Type B pancreatic cell (in vitro differentiated cells): ENCODE measurements at regions not wholly inside any gene's neighbourhood (a gene's known extent, or its start where the extent isn't known, plus 50 kb on each side); places are given as distances from the start of the nearest gene placed in this dataset.

Source experiments
- DNase-seq: peaks from one replicate; pipeline ENCODE4 v3.0.0; 2021; ENCODE audit warnings: mixed read lengths; ENCODE audit not compliant: unreplicated experiment; ENCODE audit errors: extremely low spot score
- H3K27ac Mint-ChIP-seq: 2 replicates; pipeline ENCODE4 v1.8.0; 2021; ENCODE audit warnings: mild to moderate bottlenecking, mixed read lengths
- H3K27me3 Mint-ChIP-seq: 2 replicates; pipeline ENCODE4 v1.8.0; 2021; ENCODE audit warnings: mixed read lengths
- H3K36me3 Mint-ChIP-seq: 2 replicates; pipeline ENCODE4 v1.8.0; 2021; ENCODE audit warnings: mixed read lengths
- H3K4me1 Mint-ChIP-seq: one replicate; pipeline ENCODE4 v1.8.0; 2021; ENCODE audit warnings: mixed read lengths; ENCODE audit not compliant: unreplicated experiment
- H3K4me3 Mint-ChIP-seq: 2 replicates; pipeline ENCODE4 v1.8.0; 2021; ENCODE audit warnings: mild to moderate bottlenecking, mixed read lengths
- H3K9me3 Mint-ChIP-seq: 2 replicates; pipeline ENCODE4 v1.8.0; 2021; ENCODE audit warnings: mixed read lengths
- CTCF ChIP-seq: fragments of 200-600 bp; sonication (generic); conservative IDR thresholded peaks from 2 replicates; pipeline ENCODE4 v1.5.0; 2021; ENCODE audit warnings: antibody characterized with exemption, mild to moderate bottlenecking

DNA sequence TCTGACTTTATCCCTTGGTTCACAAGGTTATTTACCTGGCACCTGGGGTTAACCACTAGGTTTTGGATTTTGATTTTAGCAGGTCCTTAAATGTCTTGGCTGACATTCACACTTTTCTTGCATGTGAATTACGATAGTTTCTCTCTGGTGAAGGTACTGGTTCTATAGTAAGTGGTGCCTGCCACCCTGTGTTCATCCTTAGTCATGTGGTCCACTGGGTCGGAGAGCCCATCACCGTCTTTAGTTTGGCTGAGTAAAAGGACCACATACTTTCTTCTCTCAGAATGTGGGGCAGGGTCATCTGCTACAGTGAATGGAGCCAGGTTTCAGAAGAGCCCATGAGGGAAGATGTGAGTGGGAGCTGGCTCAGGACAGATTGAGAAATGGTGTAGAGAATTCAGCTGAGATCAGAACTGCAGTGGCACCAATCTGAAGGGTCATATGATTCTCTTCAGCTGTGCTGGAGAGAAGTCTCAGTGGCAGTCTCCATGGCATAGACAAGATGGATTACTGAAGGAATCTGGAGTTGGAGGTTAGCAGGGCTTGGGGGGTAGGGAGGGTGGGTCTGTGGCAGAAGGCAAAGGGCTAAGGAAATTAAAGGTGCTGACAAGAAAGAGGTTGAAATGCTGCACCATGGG, 310.4 kb downstream of the GPAT3 start:
- DNase-seq = no peak
- H3K9me3 Mint-ChIP-seq = no peaks in the 10 kb centered on the region
- H3K27ac Mint-ChIP-seq = no peak overlapping the region

DNA sequence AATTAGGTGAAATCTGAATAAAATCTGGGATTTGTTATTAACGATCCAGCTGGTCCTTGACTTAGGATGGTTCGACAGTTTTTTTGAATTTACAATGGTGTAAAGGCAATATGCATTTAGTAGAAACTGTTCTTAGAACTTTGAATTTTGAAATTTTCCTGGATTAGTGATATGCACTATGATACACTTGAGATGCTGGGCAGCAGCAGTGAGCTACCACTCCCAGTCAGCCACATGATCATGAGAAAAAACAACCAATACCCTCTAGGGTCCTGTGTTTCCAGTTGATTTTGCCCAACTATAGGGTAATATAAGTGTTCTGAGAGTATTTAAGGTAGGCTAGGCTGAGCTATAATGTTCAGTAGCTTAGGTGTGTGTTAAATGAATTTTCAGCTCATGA, 303.7 kb downstream of the GPAT3 start:
- H3K27me3 Mint-ChIP-seq = no peaks in the 10 kb centered on the region
- TF ChIP-seq CTCF = no peak
- no peaks in the 10 kb centered on the region for H3K4me1 Mint-ChIP-seq
- DNase-seq = no peak
- no peak overlapping the region for H3K27ac Mint-ChIP-seq
- no peaks in the 10 kb centered on the region for H3K9me3 Mint-ChIP-seq
- H3K4me3 Mint-ChIP-seq = no peak overlapping the region
- H3K36me3 Mint-ChIP-seq = no peaks in the 10 kb centered on the region

More for the DNA sequence above, 310.4 kb downstream of the GPAT3 start:
- Mint-ChIP-seq H3K36me3 (no peaks in the 10 kb centered on the region), H3K27me3 (no peaks in the 10 kb centered on the region), H3K4me1 (peaks cover 2% of the 10 kb centered on the region), H3K4me3 (no peak overlapping the region)
- no peak for TF ChIP-seq CTCF

DNA sequence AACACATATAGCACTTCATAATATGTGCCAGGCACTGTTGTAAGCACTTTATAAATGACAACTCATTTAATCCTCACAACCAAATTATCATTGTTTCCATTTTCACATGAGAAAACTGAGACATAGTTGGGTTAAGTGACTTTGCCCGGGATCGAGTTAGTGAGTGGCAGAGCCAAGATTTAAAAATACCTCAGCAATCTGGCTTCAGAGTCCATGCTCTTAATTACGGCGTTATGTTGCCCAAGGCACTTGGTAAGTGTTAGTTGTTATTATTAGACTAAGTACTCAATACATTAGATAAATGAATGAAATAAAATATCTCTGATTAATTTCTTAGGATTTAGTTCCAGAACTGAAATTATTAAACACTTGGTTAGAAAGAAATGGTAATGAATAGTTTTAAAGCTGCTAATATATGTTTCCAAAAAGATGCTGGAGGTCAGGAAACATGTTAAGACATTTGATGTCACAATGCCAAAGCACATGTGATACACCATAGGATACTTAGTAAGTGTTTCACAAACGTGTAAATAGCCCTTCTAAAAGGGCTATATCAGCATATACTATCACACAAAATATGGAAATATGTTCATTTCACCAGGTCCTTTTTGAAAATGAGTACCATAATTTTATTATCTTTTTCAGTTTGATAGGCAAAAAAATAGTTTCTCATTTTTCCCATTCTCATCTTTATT, 301.9 kb downstream of the GPAT3 start:
- no peaks in the 10 kb centered on the region for H3K27me3 Mint-ChIP-seq
- TF ChIP-seq CTCF = no peak
- no peaks in the 10 kb centered on the region for H3K4me1 Mint-ChIP-seq
- no peak for DNase-seq
- no peak overlapping the region for H3K4me3 Mint-ChIP-seq
- no peaks in the 10 kb centered on the region for H3K36me3 Mint-ChIP-seq
- no peaks in the 10 kb centered on the region for H3K9me3 Mint-ChIP-seq
- no peak overlapping the region for H3K27ac Mint-ChIP-seq

DNA sequence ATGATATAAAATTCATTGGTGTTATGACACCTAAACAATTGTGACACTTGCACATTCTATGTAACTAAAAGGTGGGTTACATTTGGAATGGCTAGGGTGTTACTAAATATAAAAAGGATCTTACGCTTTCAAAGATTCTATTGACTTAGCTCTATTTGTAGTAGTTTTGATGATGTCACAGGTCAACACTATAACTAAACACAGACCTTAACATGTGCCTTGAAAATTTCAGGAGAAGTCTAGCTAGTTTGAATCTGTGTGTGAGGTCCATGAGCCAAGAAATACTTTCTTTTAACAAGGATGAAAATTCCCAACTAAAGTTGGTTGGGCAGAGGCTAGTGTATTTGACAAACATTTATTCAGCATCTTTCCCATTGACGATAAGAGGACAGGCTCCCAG, 298.0 kb downstream of the GPAT3 start:
- DNase-seq = no peak
- no peaks in the 10 kb centered on the region for H3K36me3 Mint-ChIP-seq
- no peaks in the 10 kb centered on the region for H3K27me3 Mint-ChIP-seq
- TF ChIP-seq CTCF = no peak
- H3K9me3 Mint-ChIP-seq = no peaks in the 10 kb centered on the region
- H3K4me1 Mint-ChIP-seq = no peaks in the 10 kb centered on the region
- H3K4me3 Mint-ChIP-seq = no peak overlapping the region
- no peak overlapping the region for H3K27ac Mint-ChIP-seq

DNA sequence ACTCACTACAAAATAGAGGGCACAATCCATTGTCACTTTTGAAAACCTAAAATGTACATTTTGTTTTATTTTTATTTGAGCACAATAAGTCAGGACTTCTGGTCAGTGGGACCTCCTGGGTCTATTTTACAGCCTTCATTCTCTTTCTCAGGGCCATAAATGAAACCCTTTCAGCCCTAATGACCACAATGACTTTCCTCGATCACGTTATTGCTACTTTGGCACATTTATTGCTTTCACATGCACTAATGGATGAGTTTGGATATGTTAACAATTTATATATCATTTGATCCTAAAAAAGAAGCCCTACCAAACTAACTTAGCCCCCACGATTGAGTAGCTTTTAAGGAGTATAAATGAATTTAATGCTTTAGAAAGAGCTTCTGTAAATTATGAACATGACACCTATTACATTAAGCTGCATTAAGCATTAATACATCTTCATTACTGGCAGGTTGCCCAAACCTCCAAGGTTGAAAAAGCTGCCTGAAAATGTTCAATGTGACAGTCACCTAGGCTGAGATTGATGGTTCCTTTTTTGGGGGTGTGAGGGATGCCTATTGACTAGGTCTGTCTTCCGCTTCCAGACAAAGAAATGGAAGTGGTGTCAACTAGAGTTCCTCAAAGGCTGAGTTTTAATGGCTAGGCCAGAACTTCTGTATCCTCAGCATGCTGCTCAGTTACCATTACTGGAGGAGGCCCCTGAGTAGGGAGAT, 296.4 kb downstream of the GPAT3 start:
- Mint-ChIP-seq H3K36me3 (no peaks in the 10 kb centered on the region), H3K4me3 (no peak overlapping the region), H3K27me3 (no peaks in the 10 kb centered on the region), H3K9me3 (no peaks in the 10 kb centered on the region), H3K27ac (no peak overlapping the region), H3K4me1 (no peaks in the 10 kb centered on the region)
- no peak for TF ChIP-seq CTCF
- DNase-seq = no peak
